A673 (cell line): ENCODE measurements at regions not wholly inside any gene's neighbourhood (a gene's known extent, or its start where the extent isn't known, plus 50 kb on each side); places are given as distances from the start of the nearest gene placed in this dataset.

Source experiments
- BruUV-seq: library from RNA; stranded (reverse); fragments of 400-500 nt; replicated peaks from 2 replicates; lab custom pipeline; 2021; lab: Mats Ljungman, UMichigan
- CTCF ChIA-PET: fragments of 300-600 bp; sonication (Branson Sonifier 250); formaldehyde crosslinking; loops from one replicate; lab custom pipeline; 2022; ENCODE audit warnings: antibody characterized with exemption; lab: Charles Lee
- POLR2A ChIA-PET: fragments of 300-600 bp; sonication (Branson Sonifier 250); formaldehyde crosslinking; loops from one replicate; lab custom pipeline; 2022; ENCODE audit warnings: antibody characterized with exemption; ENCODE audit not compliant: low non-redundant PET; lab: Charles Lee
- DNase-seq: peaks from one replicate; pipeline ENCODE4 v3.0.0-alpha.2; 2015; ENCODE audit warnings: low spot score
- H3K27ac ChIP-seq: fragments of 200-600 bp; sonication (generic); 2 replicates; pipeline ENCODE4 v1.5.1; 2016; ENCODE audit warnings: mixed run types, low read depth, mild to moderate bottlenecking, mixed read lengths, antibody characterized with exemption, low read length; ENCODE audit not compliant: poor library complexity, severe bottlenecking
- H3K27me3 ChIP-seq: fragments of 200-600 bp; sonication (generic); replicated peaks from 2 replicates; pipeline ENCODE4 v1.6.1; 2017; ENCODE audit warnings: mixed run types, low read depth, mild to moderate bottlenecking, mixed read lengths, antibody characterized with exemption, low read length; ENCODE audit not compliant: insufficient read depth, poor library complexity
- H3K36me3 ChIP-seq: fragments of 200-600 bp; sonication (generic); 2 replicates; pipeline ENCODE4 v1.6.1; 2016; ENCODE audit warnings: mixed run types, mild to moderate bottlenecking, mixed read lengths, antibody characterized with exemption, low read length; ENCODE audit not compliant: insufficient read depth, poor library complexity, severe bottlenecking
- H3K4me1 ChIP-seq: fragments of 200-600 bp; sonication (generic); 2 replicates; pipeline ENCODE4 v1.6.1; 2017; ENCODE audit warnings: mixed run types, mild to moderate bottlenecking, mixed read lengths, antibody characterized with exemption, low read length; ENCODE audit not compliant: insufficient read depth, poor library complexity, severe bottlenecking
- H3K4me3 ChIP-seq: fragments of 200-600 bp; sonication (generic); 2 replicates; pipeline ENCODE4 v1.5.1; 2016; ENCODE audit warnings: low read depth, mixed run types, mild to moderate bottlenecking, mixed read lengths, low read length; ENCODE audit not compliant: poor library complexity, severe bottlenecking
- H3K9me3 ChIP-seq: fragments of 200-600 bp; sonication (generic); 2 replicates; pipeline ENCODE4 v1.6.1; 2016; ENCODE audit warnings: mixed run types, low read depth, mild to moderate bottlenecking, mixed read lengths, antibody characterized with exemption, low read length; ENCODE audit not compliant: poor library complexity, severe bottlenecking
- CTCF ChIP-seq: fragments of 300-800, 200-600 bp; sonication (generic); conservative IDR thresholded peaks from 2 replicates; pipeline ENCODE4 v1.5.1; 2017; ENCODE audit warnings: low read depth, mild to moderate bottlenecking, antibody characterized with exemption, low read length, moderate library complexity, mixed read lengths
- EZH2 ChIP-seq: fragments of 200-600 bp; sonication (generic); IDR thresholded peaks from 2 replicates; pipeline ENCODE4 v1.6.1; 2017; ENCODE audit warnings: borderline replicate concordance, low read depth, mild to moderate bottlenecking, mixed read lengths, antibody characterized with exemption, low read length; ENCODE audit not compliant: poor library complexity, severe bottlenecking
- intact Hi-C: fragments of 100-400 bp; cut with micrococcal nuclease; formaldehyde crosslinking; loops from one replicate; pipeline ENCODE4 v1.10.0; 2022; ENCODE audit not compliant: unreplicated experiment

- no peak overlapping the region for H3K27ac ChIP-seq
- intact Hi-C loops: no loop called here
- TF ChIP-seq EZH2 (no peak), CTCF (no peak)
- POLR2A ChIA-PET: no interaction called here
- no TSS peak for BruUV-seq
- H3K4me1 ChIP-seq: no peaks in the 10 kb centered on the region
- no peak overlapping the region for H3K4me3 ChIP-seq
- H3K9me3 ChIP-seq: no peaks in the 10 kb centered on the region
- H3K36me3 ChIP-seq: no peaks in the 10 kb centered on the region
- no peaks in the 10 kb centered on the region for H3K27me3 ChIP-seq
- CTCF ChIA-PET: interaction anchor here (0.6 kb wide), 1 partner anchor 300 kb away, joined by 4 read pairs; no protein-coding TSS in a partner anchor
- peak; percentile 5 for DNase-seq
Observed at GRCh38 chr13:80871481-80871880, 530.6 kb upstream of the SPRY2 start.

GRCh38 chr13:80870186-80870585 is 529.3 kb upstream of the SPRY2 start:
- no TSS peak for BruUV-seq
- DNase-seq: peak; percentile 31
- intact Hi-C loops: no loop called here
- ChIA-PET CTCF (interaction anchor here (0.6 kb wide), 1 partner anchor 116 kb away, joined by 3 read pairs; no protein-coding TSS in a partner anchor), POLR2A (no interaction called here)
- Histone ChIP-seq H3K4me3 (no peak overlapping the region), H3K9me3 (no peaks in the 10 kb centered on the region), H3K36me3 (no peaks in the 10 kb centered on the region), H3K27me3 (no peaks in the 10 kb centered on the region), H3K27ac (no peak overlapping the region), H3K4me1 (no peaks in the 10 kb centered on the region)
- TF ChIP-seq CTCF (no peak), EZH2 (no peak)

- H3K4me3 ChIP-seq: no peak overlapping the region
- peaks cover 4% of the 10 kb centered on the region for H3K4me1 ChIP-seq
- BruUV-seq: no TSS peak
- no peaks in the 10 kb centered on the region for H3K9me3 ChIP-seq
- intact Hi-C loops: no loop called here
- POLR2A ChIA-PET: no interaction called here
- TF ChIP-seq CTCF: no peak
- no peak for TF ChIP-seq EZH2
- DNase-seq: no peak
- no peak overlapping the region for H3K27ac ChIP-seq
- H3K36me3 ChIP-seq: no peaks in the 10 kb centered on the region
- CTCF ChIA-PET: no interaction called here
- H3K27me3 ChIP-seq: no peaks in the 10 kb centered on the region
Observed at GRCh38 chr13:80866921-80867320, 526.0 kb upstream of the SPRY2 start.
